NCI-H1930 (cell line): ENCODE measurements at regions not wholly inside any gene's neighbourhood (a gene's known extent, or its start where the extent isn't known, plus 50 kb on each side); places are given as distances from the start of the nearest gene placed in this dataset.

ENCODE experiments used
- DNase-seq, 2 experiments: peaks; one replicate each; lab custom pipeline; 2025; lab: John Stamatoyannopoulos, UW

DNA sequence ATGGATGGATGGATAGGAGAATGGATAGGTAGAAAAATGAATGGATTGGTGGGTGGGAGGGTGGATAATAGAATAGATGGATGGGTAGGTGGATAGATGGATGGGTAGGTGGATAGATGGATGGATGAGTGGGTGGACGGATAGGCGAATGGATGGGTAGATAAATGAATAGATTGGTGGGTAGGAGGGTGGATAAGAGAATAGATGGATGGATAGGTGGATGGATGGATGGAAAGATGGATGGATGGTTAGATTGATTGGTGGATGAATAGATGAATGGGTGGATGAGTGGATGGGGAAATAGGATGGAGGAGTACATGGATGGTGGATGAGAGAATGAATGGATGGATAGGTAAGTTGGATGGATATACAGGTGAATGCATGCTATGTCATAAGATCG, 110.5 kb downstream of the CEBPB start:
- no peak for DNase-seq

- no peak for DNase-seq
Observed at GRCh38 chr20:50301712-50302111, 111.1 kb downstream of the CEBPB start.

DNA sequence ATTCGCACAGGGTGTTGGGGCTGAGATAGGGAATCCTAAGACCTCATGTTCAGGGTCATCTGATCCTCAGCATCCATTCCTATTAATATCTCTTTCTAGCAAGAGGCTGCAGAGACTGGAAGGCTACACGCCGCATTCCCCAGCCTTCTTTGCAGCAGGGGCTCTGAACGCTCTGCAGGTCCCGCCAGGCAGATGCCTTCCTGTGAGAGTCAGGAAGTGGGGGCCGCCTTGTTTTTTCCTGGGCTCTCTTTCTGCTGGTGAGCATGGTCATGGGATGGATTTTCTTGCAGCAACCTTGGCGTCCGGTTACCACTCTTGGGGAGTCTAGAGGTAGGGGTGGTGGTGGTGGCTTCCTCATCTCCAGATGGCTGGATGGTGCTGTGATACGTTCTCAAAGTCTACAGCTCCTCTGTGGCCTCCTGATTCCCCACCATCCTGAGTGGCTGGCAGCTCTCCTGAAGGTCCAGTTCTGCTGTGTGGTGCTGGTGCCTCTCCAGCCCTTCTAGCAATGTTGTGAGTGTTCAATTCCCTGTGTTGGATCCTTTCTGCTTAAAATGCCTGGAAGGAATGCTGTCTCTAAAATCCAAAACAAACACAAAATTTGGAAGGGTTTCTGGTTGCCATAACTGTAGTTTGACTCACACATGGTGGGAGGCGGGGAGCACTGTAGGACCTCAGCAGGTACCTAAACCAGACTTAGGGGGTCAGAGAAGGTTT, 111.9 kb downstream of the CEBPB start:
- no peak for DNase-seq

DNA sequence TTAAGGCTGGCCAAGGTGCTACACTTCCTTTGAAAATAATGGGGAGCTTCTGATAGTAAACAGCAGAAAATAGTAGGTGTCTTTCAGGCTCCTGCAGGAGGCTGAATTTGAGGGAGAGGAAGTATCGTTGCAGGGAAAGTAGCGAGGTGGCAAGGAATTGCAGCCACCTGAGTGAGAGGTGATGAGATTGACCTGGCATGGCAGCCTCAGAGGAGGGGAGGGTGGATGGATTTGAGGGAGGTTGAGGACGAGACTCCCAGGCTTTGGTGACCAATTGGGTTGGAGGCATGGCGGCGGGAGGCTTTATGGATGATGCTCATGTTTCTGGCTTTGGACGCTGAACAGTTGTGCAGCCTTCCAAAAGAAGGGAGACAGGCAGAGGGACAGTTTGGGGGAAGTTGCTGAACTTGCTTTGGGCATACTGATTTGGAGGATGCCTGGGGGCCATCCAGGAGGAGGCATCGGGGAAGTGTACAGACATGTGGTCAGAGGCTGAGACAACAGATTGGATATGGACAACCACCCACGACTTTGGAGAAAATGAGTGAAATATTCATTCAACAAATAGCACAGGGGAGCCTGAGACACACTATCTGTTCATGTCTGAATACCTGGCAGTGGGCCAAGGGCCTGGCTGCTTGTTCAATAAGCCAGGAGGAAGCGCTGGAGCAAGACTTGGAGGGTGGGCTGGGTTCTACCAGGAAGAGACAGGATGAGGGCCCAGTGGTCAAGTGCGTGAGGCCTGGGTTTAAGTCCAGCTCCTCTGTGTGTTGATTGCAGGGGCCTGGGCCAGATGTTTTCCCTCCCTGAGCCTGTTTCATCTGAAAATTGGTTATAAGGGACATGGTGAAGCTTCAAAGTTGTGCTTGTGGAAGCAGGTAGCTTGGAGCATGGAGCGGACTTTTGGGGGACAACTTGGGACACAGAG, 113.2 kb downstream of the CEBPB start:
- no peak for DNase-seq

DNA sequence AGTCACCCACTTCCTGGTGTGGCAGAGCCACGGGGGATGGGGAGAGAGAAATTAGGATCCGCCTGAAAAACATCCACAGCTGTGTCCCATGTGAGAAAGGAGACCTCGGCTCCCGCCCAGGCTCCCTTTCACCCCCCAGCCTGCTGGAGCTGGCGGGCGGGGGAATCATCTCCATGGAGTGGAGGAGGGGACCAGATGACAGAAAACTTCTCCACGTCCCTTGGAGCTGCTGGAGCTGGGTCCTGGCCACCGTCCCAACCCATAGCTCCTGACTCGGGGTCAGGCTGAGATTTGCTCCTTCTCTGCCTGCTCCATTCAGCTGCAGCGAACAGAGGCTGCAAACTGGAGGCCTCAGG, 113.8 kb downstream of the CEBPB start:
- no peak for DNase-seq

- no peak for DNase-seq
Observed at GRCh38 chr20:50304923-50305635, 114.4 kb downstream of the CEBPB start.

- no peak for DNase-seq
Observed at GRCh38 chr20:50305636-50306477, 115.2 kb downstream of the CEBPB start.

GRCh38 chr20:50306478-50307423, 116.1 kb downstream of the CEBPB start:
- no peak for DNase-seq

DNA sequence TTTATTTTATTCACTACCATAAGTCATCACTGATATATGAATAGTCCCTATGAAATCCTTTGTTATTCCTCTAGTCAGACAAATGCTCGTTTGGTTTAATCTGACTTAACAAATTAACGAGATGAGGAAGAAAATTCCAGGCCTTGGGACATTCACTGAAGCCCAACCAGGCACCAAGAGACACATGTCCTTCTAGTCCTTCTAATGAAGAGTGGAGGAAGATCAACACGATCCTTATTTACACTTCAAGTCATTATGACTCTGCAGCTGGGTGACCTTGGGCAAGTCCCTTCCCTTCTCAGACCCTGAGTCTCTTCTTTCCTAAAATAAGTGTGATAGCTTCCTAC, 117.5 kb downstream of the CEBPB start:
- DNase-seq, result no peak

GRCh38 chr20:50308513-50309279, 118.1 kb downstream of the CEBPB start:
- DNase-seq, result no peak

DNA sequence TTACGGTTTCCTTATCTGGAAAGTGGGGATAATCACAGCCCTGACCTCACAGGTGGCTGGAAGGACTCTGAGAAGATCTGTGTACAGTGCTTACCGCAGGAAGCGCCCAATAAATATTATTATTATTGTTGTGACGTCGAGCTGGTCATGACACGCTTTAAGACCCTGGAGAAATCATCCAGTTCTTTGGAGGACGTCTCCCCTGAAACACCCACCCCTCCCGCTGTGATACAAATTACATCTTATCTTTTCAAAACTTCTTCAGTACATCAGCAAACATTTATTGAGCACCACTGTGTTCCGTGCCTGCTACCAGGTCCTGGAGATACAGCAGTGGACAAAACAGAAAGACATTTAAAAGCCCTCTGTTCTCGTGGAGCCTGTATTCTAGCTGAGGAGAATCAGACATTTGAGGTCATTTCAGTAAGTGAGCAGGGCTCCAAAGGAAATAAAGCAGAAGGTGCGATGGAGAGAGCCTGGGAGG, 118.7 kb downstream of the CEBPB start:
- DNase-seq, result no peak

DNA sequence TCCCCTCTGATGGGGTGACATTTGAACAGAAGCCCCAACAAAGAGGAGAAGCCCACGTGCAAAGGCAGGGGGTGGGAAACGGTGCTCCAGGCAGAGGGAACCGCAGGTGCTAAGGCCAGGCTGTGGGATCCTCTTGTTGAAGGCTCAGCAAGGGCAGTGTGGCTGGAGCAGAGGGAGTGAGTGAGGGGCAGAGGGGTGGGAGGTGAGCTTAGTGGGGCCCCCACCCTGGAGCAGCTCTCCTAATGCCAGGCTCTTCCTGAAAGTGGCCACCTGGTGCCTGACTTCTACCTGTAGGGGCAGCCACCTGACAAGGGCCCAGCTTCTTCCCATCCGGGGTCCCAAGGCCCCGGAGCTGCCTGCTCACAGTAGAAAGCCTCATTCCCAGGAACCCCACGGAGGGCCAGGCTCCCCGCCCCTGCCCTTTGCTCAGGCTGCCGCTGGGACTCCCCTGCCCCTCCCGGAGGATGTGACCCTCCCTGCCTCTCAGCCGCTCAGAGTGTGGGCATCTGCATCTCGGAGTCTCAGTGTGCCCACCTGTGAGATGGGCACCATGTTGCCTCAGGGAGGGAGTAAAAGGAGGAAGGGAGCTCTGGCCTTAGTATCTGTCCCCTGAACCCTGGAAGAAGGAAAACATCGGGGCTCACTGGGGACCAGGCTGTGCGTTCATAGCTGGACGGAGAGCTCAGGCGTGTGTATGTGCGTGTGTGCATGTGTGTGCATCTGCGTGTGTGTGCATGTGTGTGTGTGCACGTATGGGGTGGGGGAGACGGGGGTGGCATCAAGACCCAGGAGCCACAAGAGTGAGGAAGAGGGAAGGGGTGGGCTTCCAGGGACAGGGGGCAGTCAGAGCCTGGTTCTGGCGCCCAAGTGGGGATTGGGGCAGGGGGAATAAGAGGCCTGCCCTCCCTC, 119.4 kb downstream of the CEBPB start:
- no peak for DNase-seq

DNA sequence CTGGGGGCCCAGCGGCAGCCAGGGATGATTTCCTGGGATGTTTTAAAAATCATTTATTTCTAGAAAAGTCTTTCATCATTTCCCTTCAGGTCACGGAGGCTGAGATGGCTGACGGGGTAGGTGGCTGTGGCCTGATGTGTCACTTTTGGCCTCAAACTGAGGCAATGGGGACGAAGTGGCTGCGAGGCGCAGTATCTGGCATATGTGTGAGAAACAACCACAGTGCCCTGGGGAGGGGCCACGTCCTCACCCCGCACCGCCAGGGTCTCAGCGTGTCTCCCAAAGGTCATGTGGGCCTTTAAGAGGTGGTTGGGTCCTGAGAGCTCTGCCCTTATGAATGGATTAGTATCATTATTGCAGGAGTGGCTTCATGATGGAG, 120.0 kb downstream of the CEBPB start:
- no peak for DNase-seq

- DNase-seq, result no peak
Observed at GRCh38 chr20:50311308-50312001, 120.8 kb downstream of the CEBPB start.

DNA sequence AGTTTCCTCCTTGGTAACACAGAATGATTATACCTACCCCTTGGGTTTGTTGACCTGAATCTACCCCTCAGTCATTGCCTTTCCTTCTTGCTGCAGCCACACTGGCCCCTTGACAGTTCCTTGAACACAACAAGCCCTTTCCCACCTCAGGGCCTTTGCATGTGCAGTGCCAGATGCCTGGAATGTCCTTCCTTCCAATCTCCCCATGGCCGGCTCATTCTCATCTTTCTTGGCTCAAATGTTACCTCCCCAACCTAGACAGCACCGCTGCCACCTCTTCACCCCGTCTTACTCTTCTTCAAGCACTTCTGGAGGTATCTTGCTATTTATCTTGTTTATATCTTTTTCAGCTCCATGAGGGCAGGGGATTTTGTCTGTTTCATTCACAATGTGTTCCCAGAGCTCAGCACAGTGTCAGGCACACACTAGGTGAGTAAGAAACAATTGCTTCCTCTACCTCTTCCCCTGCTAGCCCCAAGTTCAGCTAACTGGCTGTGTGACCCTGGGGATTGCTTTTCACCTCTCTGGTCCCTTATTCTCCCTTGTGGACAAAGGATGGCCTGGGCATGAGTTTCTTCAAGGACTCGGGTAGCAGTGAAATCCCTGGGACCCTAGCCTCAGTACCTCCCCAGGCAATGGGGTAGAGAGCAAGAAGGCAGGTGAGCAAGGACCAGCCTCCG, 121.5 kb downstream of the CEBPB start:
- no peak for DNase-seq

GRCh38 chr20:50312682-50313521, 122.3 kb downstream of the CEBPB start:
- no peak for DNase-seq

DNA sequence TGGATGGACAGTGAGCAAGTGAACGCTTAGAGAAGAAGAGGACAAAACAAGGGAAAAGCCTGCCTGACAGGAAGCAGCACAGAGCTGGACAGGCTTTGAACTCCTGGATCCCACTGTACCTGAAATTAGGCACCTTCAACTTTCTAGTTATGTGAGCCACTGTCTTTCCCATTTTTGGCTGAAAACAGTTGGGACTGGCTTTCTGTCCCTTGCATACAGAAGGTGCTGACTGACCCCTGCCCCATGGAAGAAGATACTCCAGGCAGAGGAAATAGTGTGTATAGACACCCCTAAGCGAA, 122.8 kb downstream of the CEBPB start:
- no peak for DNase-seq
